Astrocyte of the spinal cord (primary cell): ENCODE measurements at regions not wholly inside any gene's neighbourhood (a gene's known extent, or its start where the extent isn't known, plus 50 kb on each side); places are given as distances from the start of the nearest gene placed in this dataset.
A peak's percentile ranks its signal among the peaks of the same experiment; 100 is the strongest.

Experiments
- DNase-seq: peaks from one replicate; pipeline ENCODE4 v3.0.0; 2011; ENCODE audit warnings: low read depth, low spot score
- H3K4me3 ChIP-seq: 2 replicates; pipeline ENCODE4 v1.5.1; 2011; ENCODE audit warnings: low read depth, mild to moderate bottlenecking, low read length, moderate library complexity
- in situ Hi-C: cut with HindIII; loops from 2 replicates; pipeline ENCODE4 v1.10.0; 2017; ENCODE audit warnings: low sequenced_read_pairs
- TF ChIP-seq, protein P1 (sequence below): IDR thresholded peaks from 2 replicates; pipeline ENCODE4 v1.5.1; 2012; ENCODE audit warnings: low read depth, mild to moderate bottlenecking, low read length, inconsistent platforms

DNA sequence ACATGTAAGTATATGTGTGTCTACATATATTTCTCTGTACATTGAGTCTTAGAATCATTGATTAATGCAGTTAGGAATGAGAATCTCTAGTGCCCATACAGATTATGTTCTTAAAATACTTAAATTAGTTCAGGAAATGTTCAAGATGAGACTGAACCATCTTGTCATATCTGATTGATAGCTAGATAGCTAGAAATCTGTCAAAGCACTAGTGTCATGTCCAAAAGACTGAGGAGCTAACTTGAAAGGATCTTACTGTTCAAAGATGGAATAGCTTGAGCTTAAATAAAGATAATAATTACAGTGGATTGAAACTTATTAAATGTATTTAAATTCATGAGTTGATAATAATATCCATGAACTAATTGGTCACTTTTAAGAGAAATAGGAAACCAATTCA lies 191.7 kb upstream of the TCF21 start:
- H3K4me3 ChIP-seq, result no peak overlapping the region
- TF ChIP-seq, protein P1, sequence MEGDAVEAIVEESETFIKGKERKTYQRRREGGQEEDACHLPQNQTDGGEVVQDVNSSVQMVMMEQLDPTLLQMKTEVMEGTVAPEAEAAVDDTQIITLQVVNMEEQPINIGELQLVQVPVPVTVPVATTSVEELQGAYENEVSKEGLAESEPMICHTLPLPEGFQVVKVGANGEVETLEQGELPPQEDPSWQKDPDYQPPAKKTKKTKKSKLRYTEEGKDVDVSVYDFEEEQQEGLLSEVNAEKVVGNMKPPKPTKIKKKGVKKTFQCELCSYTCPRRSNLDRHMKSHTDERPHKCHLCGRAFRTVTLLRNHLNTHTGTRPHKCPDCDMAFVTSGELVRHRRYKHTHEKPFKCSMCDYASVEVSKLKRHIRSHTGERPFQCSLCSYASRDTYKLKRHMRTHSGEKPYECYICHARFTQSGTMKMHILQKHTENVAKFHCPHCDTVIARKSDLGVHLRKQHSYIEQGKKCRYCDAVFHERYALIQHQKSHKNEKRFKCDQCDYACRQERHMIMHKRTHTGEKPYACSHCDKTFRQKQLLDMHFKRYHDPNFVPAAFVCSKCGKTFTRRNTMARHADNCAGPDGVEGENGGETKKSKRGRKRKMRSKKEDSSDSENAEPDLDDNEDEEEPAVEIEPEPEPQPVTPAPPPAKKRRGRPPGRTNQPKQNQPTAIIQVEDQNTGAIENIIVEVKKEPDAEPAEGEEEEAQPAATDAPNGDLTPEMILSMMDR, result no peak
- in situ Hi-C loops, result no loop called here
- no peak for DNase-seq

DNA sequence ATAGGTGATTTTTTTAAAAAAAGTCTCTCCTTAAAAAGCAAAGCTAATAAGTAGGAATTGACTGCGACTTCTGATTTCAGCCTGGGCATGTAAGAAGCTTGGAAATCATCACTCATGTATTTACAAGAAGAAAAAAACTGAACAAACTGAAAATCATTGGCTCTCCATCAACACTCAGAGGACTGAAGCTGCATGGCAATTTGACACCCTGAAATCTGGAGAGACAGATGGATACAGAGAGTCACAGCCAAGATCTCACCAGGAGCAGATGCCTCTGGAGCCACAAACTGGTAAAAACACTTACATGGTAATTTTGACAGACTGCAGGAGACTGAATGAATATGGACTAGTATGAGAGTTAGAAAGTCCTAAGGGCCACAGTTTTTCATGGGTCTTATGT lies 191.2 kb upstream of the TCF21 start:
- TF ChIP-seq, protein P1, result no peak
- in situ Hi-C loops, result no loop called here
- H3K4me3 ChIP-seq, result no peak overlapping the region
- peak; percentile 72 for DNase-seq

DNA sequence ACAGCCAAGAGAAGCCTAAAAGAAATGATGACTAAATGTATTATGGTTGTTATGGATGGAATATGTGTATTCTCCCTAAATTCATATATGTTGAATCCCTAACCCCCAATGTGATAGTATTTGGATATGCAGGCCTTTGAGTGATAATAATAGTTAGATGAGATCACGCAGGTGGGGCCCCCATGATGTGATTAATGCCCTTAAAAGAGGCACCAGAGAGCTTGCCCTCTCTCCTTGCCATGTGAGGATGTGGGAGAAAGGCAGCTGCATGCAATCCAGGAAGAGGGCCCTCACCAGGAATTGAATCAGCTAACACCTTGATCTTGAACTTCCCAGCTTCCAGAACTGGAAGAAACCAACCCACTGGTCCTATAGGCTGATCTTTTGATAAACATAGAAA lies 190.6 kb upstream of the TCF21 start:
- no peak for DNase-seq
- TF ChIP-seq, protein P1, result no peak
- no peak overlapping the region for H3K4me3 ChIP-seq
- in situ Hi-C loops, result no loop called here

DNA sequence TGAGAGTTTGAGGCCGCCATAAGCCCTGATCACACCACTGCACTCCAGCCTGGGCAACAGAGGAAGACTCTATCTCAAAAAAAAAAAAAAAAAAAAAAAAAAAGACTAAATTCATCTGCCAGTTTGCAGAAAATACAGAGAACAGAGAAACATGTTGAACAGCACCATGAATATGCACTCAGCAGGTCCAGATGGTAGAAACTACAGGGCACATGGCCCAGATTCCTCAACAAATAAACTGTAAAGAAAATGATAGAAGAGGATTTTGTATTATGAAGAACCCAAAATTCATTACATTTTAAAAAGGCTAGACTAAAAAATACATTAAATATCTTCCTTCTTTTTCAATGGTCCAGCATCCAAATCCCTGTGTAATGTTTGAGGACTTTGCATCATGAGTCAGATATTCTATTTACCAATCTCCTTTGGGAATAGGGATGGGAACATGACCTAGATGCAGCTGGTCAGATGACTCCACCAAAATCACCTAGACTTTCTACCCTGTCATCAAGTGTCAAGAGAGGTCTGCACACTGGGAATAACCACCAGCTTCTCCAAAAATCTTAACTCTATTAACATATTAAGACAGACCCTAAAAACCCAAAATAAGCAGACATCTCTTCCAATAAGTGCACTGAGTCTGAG lies 189.1 kb upstream of the TCF21 start:
- no peak for DNase-seq
- in situ Hi-C loops, result no loop called here
- TF ChIP-seq, protein P1, result no peak
- no peak overlapping the region for H3K4me3 ChIP-seq

DNA sequence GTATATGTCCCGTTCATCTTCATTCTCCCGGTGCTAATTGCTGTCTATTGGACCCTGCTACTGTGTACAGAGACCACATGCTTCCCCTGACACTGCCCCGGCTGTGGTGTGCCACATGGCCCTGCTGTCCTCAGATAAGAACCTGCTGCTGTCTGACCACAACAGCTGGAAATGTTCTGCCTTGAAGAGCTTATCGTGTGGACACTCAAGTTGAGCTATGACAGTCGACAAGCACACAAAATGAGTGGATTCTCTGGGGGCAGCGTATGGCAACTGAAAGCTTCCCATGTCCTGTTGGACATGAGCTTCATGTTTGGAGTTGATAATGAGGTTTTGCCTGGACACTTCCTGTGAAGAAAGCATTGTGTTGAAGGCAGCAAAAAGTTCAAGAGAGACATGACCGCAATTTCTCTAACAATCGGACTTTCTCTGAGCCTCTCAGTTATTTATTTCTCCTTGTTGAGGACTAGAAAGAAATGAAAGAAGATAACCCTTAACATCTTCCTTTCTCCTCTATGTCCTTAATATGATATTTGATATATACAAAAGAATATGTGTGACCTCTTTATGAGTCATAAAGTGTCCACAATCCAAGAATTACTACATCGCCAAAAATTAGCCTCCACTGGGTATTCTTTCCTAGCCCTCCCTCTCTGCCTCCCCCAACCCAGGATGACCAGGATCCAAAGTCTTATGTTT lies 187.1 kb upstream of the TCF21 start:
- H3K4me3 ChIP-seq, result no peak overlapping the region
- in situ Hi-C loops, result no loop called here
- TF ChIP-seq, protein P1, result no peak
- DNase-seq, result peak; percentile 6

DNA sequence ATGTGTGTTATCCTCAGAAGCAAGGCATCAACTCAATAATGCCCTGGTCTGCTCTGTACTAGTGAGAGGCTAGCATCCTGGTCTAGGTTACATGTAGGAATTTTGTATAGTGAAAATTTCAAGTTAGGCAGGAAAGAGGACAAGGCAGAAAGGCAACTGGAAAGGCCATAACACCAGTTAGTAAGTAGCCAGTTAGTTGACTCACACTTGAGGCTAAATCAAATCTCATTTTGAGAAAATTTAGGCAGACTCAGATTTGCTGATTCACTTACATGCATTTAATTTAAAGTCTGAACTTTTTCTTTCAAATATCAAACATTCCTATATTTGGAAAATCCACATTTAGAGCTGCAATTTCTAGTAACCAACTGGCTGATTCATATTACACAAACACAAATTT lies 184.5 kb upstream of the TCF21 start:
- DNase-seq, result peak; percentile 33
- in situ Hi-C loops, result no loop called here
- no peak overlapping the region for H3K4me3 ChIP-seq
- TF ChIP-seq, protein P1, result no peak
